Liver (tissue), 8 donors: ENCODE measurements at regions not wholly inside any gene's neighbourhood (a gene's known extent, or its start where the extent isn't known, plus 50 kb on each side); places are given as distances from the start of the nearest gene placed in this dataset.

Source experiments
- DNase-seq: peaks from one replicate; pipeline ENCODE4 v3.0.0-alpha.2; 2017; ENCODE audit warnings: low spot score
- H3K27ac ChIP-seq, 2 donors: one replicate each; pipeline ENCODE4 v1.7.0; 2013; ENCODE audit warnings: inconsistent platforms in 2 of 2, low read length in 2 of 2, control low read depth in 1 of 2, low read depth in 1 of 2, mild to moderate bottlenecking in 1 of 2
- H3K27me3 ChIP-seq, 4 donors: one replicate each; pipeline versions ENCODE4 v1.6.1 to v1.7.0; 2013; ENCODE audit warnings: low read length in 3 of 4, inconsistent platforms in 1 of 4, mild to moderate bottlenecking in 1 of 4, moderate library complexity in 1 of 4; ENCODE audit not compliant: control insufficient read depth in 4 of 4, insufficient read depth in 4 of 4
- H3K36me3 ChIP-seq, 4 donors: one replicate each; pipeline versions ENCODE4 v1.6.1 to v1.7.0; 2013; ENCODE audit warnings: low read length in 3 of 4, mild to moderate bottlenecking in 3 of 4, low read depth in 1 of 4, moderate library complexity in 1 of 4; ENCODE audit not compliant: control insufficient read depth in 4 of 4, insufficient read depth in 3 of 4
- H3K4me1 ChIP-seq, 4 donors: one replicate each; pipeline versions ENCODE4 v1.6.1 to v1.7.0; 2013; ENCODE audit warnings: low read length in 3 of 4, mild to moderate bottlenecking in 3 of 4, moderate library complexity in 1 of 4; ENCODE audit not compliant: control insufficient read depth in 4 of 4, insufficient read depth in 4 of 4
- H3K4me3 ChIP-seq, 3 donors: one replicate each; pipeline versions ENCODE4 v1.6.1 to v1.7.0; 2013; ENCODE audit warnings: low read length in 3 of 3, control low read depth in 1 of 3, low read depth in 1 of 3, mild to moderate bottlenecking in 1 of 3
- H3K9ac ChIP-seq, 2 donors: one replicate each; pipeline ENCODE4 v1.7.0; 2013; ENCODE audit warnings: low read length in 2 of 2, mild to moderate bottlenecking in 2 of 2, moderate library complexity in 2 of 2, control low read depth in 1 of 2, low read depth in 1 of 2
- H3K9me3 ChIP-seq, 4 donors: one replicate each; pipeline versions ENCODE4 v1.6.1 to v1.7.0; 2013; ENCODE audit warnings: low read length in 3 of 4; ENCODE audit not compliant: control insufficient read depth in 4 of 4
- EGR1 ChIP-seq, 2 donors: IDR thresholded peaks; 2 replicates each; pipeline ENCODE4 v1.6.1; 2016 to 2018; ENCODE audit warnings: antibody characterized with exemption in 2 of 2, low read depth in 2 of 2
- FOXA1 ChIP-seq: IDR thresholded peaks from 2 replicates; pipeline ENCODE4 v1.6.1; 2016; ENCODE audit warnings: antibody characterized with exemption
- FOXA2 ChIP-seq: IDR thresholded peaks from 2 replicates; pipeline ENCODE4 v1.6.1; 2016; ENCODE audit warnings: antibody characterized with exemption
- GABPA ChIP-seq, 2 donors: IDR thresholded peaks in 1 of 2; conservative IDR thresholded peaks in 1 of 2; 2 replicates each; pipeline ENCODE4 v1.6.1; 2016; ENCODE audit warnings: antibody characterized with exemption in 2 of 2, mild to moderate bottlenecking in 1 of 2, moderate library complexity in 1 of 2
- HNF4A ChIP-seq, 2 donors: conservative IDR thresholded peaks; 2 replicates each; pipeline ENCODE4 v1.6.1; 2016; ENCODE audit warnings: antibody characterized with exemption in 2 of 2, mild to moderate bottlenecking in 2 of 2
- HNF4G ChIP-seq: IDR thresholded peaks from 2 replicates; pipeline ENCODE4 v1.6.1; 2016; ENCODE audit warnings: antibody characterized with exemption
- JUND ChIP-seq, 2 donors: IDR thresholded peaks; 2 replicates each; pipeline ENCODE4 v1.6.1; 2016; ENCODE audit warnings: antibody characterized with exemption in 2 of 2
- NR2F2 ChIP-seq: IDR thresholded peaks from 2 replicates; pipeline ENCODE4 v1.6.1; 2016; ENCODE audit warnings: antibody characterized with exemption
- RAD21 ChIP-seq, 2 donors: IDR thresholded peaks; 2 replicates each; pipeline ENCODE4 v1.6.1; 2016; ENCODE audit warnings: antibody characterized with exemption in 2 of 2, mild to moderate bottlenecking in 2 of 2
- RXRA ChIP-seq, 2 donors: IDR thresholded peaks; 2 replicates each; pipeline ENCODE4 v1.6.1; 2017 to 2018; ENCODE audit warnings: antibody characterized with exemption in 2 of 2, mild to moderate bottlenecking in 1 of 2
- SP1 ChIP-seq: IDR thresholded peaks from 2 replicates; pipeline ENCODE4 v1.6.1; 2018; ENCODE audit warnings: antibody characterized with exemption, mild to moderate bottlenecking
- TAF1 ChIP-seq: conservative IDR thresholded peaks from 2 replicates; pipeline ENCODE4 v1.6.1; 2016; ENCODE audit warnings: antibody characterized with exemption, mild to moderate bottlenecking
- YY1 ChIP-seq: IDR thresholded peaks from 2 replicates; pipeline ENCODE4 v1.6.1; 2016; ENCODE audit warnings: antibody characterized with exemption, mild to moderate bottlenecking
- WGBS: extraction: QIAGEN DNeasy Blood & Tissue Kit; methylation state at CpG from one replicate; pipeline ENCODE4 v1.1.7; 2013; 5-methylcytosine and 5-hydroxymethylcytosine counted together
- TF ChIP-seq, protein P1 (sequence below): IDR thresholded peaks from 2 replicates; pipeline ENCODE4 v1.6.1; 2016; ENCODE audit warnings: antibody characterized with exemption
- TF ChIP-seq, protein P2 (sequence below): IDR thresholded peaks from 2 replicates; pipeline ENCODE4 v1.6.1; 2016; ENCODE audit warnings: antibody characterized with exemption
- TF ChIP-seq, protein P3 (sequence below): IDR thresholded peaks from 2 replicates; pipeline ENCODE4 v1.6.1; 2016; ENCODE audit warnings: antibody characterized with exemption, mild to moderate bottlenecking
- TF ChIP-seq, protein P4 (sequence below): IDR thresholded peaks from 2 replicates; pipeline ENCODE4 v1.6.1; 2016; ENCODE audit warnings: antibody characterized with exemption
- TF ChIP-seq, protein P5 (sequence below): fragments of 150-350 bp; IDR thresholded peaks from 2 replicates; pipeline ENCODE4 v1.5.1; 2017; ENCODE audit warnings: improper control_type of control experiment, low read depth, low read length; ENCODE audit not compliant: missing input control
- donor health status: healthy.
- donor health status: healthy.
- donor health status: healthy.
- donor health status: healthy.
- donor health status: healthy.

DNA sequence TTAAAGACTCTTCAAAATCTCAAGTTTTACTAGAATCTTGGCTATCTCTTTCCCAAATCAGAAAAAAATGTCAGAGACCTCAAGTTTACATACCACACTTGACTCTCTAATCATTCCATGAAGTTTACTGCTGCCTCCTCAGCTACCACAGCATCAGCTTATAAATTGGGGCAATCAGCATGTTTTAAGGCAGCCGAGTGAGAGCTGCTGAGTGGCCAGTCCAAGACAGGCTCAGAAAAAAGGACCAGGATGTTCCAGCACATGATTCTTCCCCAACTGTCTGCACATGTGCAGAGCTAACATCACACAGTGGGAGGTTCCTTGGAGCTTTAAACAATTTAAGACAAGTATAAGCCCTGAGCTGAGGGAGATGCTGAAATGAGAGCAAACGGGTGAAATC is 140.6 kb upstream of the NUDT7 start:
- no peak overlapping the region for H3K4me3 ChIP-seq
- TF ChIP-seq HNF4G = no peak
- TF ChIP-seq, protein P1, sequence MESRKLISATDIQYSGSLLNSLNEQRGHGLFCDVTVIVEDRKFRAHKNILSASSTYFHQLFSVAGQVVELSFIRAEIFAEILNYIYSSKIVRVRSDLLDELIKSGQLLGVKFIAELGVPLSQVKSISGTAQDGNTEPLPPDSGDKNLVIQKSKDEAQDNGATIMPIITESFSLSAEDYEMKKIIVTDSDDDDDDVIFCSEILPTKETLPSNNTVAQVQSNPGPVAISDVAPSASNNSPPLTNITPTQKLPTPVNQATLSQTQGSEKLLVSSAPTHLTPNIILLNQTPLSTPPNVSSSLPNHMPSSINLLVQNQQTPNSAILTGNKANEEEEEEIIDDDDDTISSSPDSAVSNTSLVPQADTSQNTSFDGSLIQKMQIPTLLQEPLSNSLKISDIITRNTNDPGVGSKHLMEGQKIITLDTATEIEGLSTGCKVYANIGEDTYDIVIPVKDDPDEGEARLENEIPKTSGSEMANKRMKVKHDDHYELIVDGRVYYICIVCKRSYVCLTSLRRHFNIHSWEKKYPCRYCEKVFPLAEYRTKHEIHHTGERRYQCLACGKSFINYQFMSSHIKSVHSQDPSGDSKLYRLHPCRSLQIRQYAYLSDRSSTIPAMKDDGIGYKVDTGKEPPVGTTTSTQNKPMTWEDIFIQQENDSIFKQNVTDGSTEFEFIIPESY = no peak
- TF ChIP-seq, protein P2, sequence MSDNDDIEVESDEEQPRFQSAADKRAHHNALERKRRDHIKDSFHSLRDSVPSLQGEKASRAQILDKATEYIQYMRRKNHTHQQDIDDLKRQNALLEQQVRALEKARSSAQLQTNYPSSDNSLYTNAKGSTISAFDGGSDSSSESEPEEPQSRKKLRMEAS = no peak
- TF ChIP-seq, protein P3, sequence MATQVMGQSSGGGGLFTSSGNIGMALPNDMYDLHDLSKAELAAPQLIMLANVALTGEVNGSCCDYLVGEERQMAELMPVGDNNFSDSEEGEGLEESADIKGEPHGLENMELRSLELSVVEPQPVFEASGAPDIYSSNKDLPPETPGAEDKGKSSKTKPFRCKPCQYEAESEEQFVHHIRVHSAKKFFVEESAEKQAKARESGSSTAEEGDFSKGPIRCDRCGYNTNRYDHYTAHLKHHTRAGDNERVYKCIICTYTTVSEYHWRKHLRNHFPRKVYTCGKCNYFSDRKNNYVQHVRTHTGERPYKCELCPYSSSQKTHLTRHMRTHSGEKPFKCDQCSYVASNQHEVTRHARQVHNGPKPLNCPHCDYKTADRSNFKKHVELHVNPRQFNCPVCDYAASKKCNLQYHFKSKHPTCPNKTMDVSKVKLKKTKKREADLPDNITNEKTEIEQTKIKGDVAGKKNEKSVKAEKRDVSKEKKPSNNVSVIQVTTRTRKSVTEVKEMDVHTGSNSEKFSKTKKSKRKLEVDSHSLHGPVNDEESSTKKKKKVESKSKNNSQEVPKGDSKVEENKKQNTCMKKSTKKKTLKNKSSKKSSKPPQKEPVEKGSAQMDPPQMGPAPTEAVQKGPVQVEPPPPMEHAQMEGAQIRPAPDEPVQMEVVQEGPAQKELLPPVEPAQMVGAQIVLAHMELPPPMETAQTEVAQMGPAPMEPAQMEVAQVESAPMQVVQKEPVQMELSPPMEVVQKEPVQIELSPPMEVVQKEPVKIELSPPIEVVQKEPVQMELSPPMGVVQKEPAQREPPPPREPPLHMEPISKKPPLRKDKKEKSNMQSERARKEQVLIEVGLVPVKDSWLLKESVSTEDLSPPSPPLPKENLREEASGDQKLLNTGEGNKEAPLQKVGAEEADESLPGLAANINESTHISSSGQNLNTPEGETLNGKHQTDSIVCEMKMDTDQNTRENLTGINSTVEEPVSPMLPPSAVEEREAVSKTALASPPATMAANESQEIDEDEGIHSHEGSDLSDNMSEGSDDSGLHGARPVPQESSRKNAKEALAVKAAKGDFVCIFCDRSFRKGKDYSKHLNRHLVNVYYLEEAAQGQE = no peak
- TF ChIP-seq FOXA2 = no peak
- no peak for TF ChIP-seq EGR1 (IDR thresholded peaks at IDR 0.05; ENCODE audit: low read depth in 2 of 2)
- TF ChIP-seq RAD21 (IDR thresholded peaks at IDR 0.05) = no peak
- no peak for TF ChIP-seq NR2F2
- TF ChIP-seq RXRA (IDR thresholded peaks at IDR 0.05) = no peak
- TF ChIP-seq, protein P4, sequence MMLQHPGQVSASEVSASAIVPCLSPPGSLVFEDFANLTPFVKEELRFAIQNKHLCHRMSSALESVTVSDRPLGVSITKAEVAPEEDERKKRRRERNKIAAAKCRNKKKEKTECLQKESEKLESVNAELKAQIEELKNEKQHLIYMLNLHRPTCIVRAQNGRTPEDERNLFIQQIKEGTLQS = no peak
- TF ChIP-seq, protein P5, sequence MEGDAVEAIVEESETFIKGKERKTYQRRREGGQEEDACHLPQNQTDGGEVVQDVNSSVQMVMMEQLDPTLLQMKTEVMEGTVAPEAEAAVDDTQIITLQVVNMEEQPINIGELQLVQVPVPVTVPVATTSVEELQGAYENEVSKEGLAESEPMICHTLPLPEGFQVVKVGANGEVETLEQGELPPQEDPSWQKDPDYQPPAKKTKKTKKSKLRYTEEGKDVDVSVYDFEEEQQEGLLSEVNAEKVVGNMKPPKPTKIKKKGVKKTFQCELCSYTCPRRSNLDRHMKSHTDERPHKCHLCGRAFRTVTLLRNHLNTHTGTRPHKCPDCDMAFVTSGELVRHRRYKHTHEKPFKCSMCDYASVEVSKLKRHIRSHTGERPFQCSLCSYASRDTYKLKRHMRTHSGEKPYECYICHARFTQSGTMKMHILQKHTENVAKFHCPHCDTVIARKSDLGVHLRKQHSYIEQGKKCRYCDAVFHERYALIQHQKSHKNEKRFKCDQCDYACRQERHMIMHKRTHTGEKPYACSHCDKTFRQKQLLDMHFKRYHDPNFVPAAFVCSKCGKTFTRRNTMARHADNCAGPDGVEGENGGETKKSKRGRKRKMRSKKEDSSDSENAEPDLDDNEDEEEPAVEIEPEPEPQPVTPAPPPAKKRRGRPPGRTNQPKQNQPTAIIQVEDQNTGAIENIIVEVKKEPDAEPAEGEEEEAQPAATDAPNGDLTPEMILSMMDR = no peak
- TF ChIP-seq GABPA (IDR thresholded peaks at IDR 0.05 in 1 of 2, conservative IDR thresholded peaks at IDR 0.05 in 1 of 2) = no peak
- TF ChIP-seq FOXA1 = no peak
- no peak for TF ChIP-seq YY1
- no peak for TF ChIP-seq HNF4A (conservative IDR thresholded peaks at IDR 0.05)
- TF ChIP-seq TAF1 = no peak
- no peak for TF ChIP-seq JUND (IDR thresholded peaks at IDR 0.05)
- no peak for TF ChIP-seq SP1
- 59% methylated on average over 2 of the region's 2 CpGs for WGBS

More for the DNA sequence above, 140.6 kb upstream of the NUDT7 start:
- no peaks in the 10 kb centered on the region for H3K4me1 ChIP-seq
- H3K36me3 ChIP-seq = no peaks in the 10 kb centered on the region
- H3K27ac ChIP-seq = no peak overlapping the region
- no peaks in the 10 kb centered on the region for H3K9me3 ChIP-seq
- DNase-seq = no peak
- H3K9ac ChIP-seq = no peak overlapping the region
- H3K27me3 ChIP-seq = peaks cover 0 to 3% (median 0%) of the 10 kb centered on the region in 4 donors
